C1 segment of cervical spinal cord (tissue), 14 donors: ENCODE measurements at regions not wholly inside any gene's neighbourhood (a gene's known extent, or its start where the extent isn't known, plus 50 kb on each side); places are given as distances from the start of the nearest gene placed in this dataset.
"Not testable (repeated sequence)": the region's sequence is repeated elsewhere in the genome, so short reads cannot be mapped to it uniquely, and the experiment has no call there.

Experiments
- DNase-seq, 14 donors: peaks; one replicate each; lab custom pipeline; 2025; lab: John Stamatoyannopoulos, UW

DNA sequence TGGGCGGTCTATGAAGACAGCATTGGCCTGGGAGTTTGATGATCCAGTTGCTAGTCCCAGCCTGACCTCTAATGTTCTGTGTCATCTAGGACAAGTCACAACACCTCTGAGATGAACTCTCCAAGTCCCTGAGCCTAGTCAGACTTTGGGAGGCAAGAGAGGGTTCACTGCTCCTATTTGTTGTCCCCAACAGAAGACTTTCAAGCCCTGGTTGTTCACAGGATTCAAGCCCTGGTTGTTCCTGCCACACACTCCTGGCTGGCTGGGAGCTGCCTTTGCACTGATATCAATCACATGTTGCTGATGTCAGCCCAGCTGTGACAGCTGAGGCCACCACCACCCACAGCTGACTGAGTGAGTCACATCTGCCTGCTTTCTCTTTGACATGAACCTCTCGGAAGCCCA lies 253.2 kb upstream of the RASGEF1B start:
- peak in 8 of 14 donors; percentile 7 to 70 (median 44) for DNase-seq

DNA sequence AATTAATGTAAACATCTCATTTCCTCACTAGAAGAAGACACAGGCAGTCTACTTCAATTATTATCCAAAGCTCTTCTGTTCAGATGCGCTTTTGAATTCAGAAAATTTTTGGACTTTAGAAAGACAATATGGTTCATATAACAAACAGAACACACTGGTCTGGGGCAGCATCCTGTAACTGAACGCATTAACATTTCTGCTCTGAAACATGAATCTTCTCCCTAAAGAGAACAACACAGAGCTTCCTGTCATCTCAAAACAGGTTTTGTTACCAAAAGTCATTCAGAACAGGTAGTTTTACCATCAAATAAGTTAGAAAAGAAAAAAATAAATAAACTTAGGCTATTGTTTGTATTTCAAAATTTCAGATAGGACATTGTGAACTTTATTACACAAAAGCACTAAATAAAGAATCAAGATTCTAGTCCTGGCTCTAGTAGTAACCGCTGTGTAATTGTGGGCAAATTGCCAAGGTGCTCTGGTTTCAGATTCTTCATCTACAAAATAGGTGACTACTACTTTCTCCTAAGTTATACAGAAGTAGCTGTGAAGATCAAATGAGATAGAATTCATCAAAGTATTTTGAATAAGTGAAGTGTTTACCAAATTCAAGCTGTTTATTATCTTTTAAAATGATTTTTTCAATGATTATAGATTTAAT lies 252.3 kb upstream of the RASGEF1B start:
- DNase-seq, result no peak

DNA sequence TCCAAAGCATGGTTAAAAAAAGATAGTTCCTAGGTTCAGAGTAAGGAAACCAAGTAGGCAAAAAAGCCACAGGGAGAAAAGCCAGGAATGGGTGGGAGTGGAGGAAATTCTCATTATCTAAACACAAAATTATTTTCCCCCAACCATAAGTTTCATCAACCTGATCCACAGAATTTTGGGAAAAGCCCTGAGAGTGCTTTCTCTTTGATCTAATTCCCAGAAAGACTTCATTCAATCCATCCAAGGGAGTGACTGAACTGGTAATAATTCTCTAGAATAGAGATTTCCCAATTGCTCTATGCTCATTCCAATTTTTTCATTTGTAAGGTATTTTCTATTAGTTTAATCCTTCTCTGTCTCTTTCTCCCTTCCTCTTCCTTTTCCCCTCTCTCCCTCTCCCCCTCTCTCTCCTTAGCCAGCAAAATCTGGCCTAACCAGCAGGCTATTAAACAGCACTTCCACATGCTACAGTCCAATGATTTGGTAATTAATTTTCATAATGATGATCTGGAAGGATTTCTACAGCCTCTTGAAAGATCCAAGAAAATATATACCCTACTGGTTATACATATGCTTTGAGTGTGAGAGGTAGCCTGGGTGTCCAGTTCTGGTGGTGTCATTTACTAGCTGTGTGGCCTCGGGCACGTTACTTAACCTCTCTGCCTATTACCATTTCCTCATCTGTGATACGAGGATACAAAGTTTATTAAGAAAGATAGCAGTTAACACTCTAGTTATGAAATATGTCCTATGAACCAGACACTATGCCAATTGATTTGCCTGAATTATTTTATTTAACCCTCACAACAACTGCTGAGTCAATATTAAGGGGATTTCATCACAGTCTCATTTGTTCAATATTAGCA lies 251.5 kb upstream of the RASGEF1B start:
- DNase-seq, result peak in 1 of 14 donors; percentile 85

DNA sequence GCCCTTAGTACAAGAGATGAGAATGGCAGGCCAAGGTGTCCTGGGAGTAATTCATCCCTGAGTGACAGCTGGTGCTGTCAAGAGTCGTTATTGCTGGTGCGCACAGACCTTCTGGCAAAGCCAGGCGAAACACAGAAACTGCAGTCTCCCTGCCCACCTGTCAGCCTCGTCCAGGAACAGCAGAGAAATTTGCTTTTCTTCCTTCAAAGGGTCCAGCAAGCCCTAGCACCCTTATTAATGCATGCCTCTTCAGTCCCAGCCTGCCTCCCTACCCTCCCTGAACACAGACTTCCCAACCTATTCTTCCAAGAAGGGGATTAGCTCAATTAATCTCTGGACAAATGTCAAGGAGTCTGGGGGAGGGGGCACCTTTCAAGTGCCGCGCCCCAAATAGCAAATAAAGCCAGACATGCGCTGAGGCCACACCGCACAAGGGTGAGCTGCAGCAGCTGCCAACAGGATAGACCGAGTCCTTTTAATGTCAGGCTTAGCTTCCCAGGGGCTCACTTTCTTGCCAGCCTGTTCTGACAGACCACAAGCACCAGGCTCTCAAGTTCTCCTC lies 250.7 kb upstream of the RASGEF1B start:
- peak in 4 of 14 donors; percentile 6 to 97 (median 40) for DNase-seq

DNA sequence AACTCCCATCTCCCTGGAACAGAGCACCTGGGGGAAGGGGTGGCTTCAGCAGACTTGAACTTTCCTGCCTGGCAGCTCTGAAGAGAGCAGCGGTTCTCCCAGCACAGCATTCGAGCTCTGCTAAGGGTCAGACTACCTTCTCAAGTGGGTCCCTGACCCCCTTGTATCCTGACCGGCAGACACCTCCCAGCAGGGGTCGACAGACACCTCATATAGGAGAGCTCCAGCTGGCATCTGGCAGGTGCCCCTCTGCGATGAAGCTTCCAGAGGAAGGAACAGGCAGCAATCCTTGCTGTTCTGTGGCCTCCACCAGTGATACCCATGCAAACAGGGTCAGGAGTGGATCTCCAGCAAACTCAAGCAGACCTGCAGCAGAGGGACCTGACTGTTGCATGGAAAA lies 244.1 kb upstream of the RASGEF1B start:
- DNase-seq, result no peak

DNA sequence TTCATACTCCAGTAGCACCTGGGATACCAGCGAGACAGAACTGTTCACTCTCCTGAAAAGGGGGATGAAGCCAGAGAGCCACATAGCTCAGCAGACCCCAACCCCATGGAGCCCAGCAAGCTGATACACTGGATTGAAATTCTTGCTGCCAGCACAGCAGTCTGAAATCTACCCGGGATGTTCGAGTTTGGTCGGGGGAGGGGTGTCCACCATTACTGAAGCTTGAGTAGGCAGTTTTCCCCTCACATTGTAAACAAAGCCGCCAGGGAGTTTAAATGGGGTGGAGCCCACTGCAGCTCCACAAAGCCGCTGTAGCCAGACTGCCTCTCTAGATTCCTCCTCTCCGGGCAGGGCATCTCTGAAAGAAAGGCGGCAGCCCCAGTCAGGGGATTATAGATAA lies 243.7 kb upstream of the RASGEF1B start:
- not testable (repeated sequence) for DNase-seq

DNA sequence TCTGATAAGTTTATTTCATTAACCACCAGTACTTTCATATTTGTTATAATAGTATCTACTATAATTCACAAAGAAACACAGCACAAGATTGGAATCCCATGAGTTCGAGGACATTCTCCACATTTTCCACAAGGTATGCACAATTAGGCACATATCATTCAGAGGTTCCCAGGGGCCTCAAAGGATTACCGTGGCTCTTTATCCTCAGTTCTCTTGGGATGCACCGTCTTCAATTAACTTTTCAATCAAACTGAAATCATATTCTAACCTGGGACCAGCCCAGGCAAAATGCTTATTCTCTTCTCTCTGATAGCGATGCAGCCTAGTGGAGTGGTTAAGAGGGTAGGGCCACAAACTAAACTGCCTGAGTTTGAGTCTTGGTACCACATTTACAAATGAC lies 242.6 kb upstream of the RASGEF1B start:
- DNase-seq, result no peak

DNA sequence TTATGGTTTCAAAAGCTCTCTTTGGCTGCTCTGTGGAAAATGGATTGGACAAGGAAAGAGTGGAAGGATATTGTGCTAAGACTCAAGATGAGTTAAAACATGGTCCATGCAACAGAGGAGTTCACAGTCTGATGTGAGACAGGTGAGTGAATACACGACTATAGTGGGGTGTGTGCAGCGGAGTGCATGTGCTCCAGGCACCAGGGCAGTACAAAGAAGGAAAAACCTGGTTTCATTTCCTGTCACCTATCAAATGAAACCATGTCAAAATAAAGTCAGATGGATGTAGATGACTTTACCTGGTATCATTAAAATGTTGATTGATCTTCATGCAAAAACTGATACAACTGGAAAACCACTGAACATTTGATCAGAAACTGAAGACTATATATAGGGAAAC lies 241.0 kb upstream of the RASGEF1B start:
- DNase-seq, result no peak

DNA sequence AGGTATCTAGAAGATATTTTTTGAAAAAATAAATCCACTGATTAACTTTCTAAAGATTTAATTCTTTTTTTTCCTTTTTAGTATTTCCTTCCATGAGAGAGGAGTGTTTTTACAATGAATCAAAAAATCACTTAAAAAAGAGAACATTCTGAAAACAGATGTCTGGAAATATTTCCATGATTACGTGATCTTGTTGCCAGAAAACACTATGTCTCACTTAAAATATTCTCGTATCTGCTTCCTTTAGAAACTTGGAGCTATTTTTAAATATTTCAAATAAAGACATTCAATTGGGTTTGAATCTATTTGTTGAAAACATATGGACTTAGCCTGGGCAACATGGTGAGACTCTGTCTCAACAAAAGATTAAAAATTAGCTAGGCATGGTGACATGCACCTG lies 232.8 kb upstream of the RASGEF1B start:
- no peak for DNase-seq

DNA sequence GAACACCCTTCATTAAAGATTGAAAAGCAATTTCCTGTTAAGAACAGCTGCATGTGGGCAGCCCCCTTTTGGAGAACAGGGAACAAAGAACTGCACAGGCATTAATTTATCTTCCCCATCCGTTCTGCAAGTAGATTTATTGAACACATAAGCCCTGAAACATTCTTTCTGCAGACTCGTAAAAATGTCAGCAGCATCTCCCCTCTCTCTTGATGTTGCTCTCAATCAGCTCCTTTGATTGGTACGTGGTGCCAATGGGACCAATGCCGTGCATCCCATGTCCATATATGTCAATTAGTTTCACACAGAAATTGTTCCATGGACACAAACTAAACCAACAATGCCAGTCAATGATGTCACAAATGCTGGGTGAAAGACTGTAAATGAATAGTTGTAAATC lies 228.5 kb upstream of the RASGEF1B start:
- no peak for DNase-seq

DNA sequence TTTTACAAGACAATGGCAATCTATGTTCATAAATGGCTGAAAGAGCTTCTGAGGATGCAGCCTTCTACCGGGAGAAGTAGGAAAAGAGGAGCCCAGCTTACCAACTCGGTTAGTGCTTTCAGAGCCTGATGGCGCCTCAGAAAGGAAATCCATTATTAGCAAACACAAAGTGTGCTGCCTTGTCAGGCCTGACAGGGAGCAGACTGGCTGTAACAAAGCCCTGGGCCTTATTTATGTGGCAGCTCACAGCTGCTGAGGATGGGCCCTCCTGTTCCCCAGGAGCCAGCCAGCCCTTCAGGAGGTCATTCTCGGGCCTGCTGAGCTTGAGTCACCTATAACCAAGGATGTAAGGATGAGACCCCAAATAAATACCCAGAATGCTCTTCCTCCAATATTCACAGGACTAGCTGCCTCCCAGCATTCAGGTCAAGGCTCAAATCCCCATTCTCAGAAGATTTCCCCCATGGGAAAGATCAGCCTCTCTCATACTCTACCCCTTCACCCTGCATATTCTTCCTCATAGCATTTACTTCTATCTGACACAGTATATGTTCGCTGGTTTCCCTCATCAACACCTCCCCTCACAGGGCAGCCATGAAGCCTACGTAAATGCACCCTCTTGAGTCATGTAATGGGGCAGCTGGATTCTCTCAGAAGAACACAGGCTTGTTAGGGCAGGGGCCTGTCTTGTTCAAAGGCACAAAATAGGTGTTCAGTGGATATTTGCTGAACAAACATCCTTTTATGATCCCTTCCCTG lies 227.0 kb upstream of the RASGEF1B start:
- DNase-seq, result no peak

DNA sequence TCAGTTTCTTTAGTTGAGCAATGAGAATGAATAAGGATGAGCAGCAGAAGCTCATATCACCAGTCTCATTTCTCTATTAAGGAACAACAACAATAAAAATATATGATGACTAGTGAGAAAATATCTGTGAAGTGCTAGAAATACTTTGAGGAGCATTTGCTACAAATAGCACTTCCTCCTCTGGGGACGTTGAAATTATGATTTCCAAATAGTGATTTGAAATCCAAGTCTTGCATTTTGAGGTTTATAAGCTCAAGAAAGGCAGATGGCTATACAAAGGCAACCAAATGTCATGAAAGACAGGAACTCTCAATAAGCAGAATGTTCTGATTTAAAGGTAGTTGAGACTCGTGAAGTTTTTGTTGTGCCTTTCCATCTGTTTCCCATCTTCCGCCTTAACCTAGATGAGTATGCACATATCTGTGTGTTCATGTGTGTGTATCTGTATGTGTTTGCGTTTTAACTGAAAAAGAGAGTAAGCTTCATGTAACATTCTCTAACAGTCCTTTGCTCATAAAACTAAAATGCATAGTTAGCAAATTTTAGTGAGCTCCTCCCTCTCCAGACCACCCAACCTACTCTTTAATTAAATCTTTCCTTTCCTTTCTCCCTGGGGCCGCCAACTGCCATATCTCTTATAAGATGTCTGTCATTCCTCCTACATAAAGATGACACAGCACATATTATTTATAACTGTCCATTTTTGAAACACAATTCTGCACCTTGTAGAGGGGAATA lies 222.6 kb upstream of the RASGEF1B start:
- no peak for DNase-seq

DNA sequence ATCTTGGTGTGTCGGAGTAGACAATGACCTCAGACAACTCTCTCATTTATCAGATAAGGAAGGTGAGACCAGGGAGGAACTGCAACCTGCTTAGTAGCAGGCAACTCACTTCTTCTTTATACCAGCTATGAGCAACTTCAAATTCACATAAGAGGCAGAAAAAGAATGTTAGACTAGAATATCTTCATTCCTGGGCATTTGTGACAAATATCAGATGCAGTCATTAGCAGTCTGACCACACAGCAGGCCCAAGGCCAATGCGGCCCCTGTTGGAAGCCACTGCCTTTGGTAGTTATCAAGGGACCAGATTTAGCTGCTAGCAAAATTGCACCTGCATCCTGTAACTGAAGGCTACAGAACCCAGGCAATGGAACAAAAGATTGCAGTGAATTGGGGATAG lies 219.2 kb upstream of the RASGEF1B start:
- DNase-seq, result no peak

DNA sequence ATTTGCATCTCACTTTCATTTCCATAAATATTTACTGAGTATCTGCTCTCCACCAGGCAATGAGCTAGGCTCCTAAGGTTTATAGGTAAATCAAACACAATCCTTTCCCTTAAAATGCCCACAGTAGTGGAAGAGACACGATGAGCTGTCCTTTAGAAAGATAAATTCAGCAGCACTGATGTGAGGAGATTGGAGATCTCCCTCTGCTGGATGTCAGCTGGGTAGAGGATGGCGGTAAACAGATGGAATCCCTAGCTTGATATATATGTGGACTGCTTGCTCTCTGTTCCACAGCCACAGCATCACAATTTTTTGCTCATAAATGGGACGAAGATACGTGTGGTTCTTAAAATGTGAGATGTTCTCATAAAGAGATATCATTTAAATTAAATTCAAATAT lies 216.4 kb upstream of the RASGEF1B start:
- no peak for DNase-seq

DNA sequence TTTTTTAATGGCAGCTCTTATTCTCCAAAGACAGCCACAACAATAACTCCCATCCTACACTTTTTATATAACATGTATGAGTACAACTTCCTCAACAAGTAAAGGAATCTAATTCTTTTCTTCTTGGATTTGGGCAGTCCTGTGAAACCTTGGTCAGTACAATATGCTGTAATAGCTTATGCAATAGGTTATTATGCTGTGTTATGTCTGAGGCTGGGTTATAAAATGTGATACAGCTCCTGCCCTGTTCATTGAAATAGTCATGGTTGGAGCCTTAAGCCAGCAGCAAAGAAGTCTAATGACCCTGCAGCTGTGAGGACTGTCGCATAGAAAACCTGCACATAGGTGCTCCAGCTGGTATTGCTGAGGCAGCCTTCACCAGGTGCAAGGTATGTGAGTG lies 215.8 kb upstream of the RASGEF1B start:
- no peak for DNase-seq

DNA sequence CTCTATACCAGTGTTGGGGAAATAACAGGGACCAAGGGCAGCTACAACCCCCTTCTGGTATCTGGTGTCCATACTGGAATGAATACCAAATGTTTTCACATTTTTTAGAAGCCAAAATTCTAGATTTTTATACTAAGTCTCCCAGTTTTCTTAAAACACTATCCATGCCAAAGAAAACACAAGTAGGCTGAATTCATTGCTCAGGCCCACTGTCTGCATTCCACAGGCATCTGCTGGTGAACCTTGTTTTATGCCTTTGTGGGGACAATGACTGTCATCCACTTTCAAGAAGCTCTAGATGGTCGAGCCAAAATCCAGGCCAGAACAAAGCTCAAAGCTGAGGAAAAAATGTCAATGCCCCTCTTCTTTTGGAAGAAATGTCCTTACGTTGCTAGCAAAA lies 213.4 kb upstream of the RASGEF1B start:
- DNase-seq, result no peak

DNA sequence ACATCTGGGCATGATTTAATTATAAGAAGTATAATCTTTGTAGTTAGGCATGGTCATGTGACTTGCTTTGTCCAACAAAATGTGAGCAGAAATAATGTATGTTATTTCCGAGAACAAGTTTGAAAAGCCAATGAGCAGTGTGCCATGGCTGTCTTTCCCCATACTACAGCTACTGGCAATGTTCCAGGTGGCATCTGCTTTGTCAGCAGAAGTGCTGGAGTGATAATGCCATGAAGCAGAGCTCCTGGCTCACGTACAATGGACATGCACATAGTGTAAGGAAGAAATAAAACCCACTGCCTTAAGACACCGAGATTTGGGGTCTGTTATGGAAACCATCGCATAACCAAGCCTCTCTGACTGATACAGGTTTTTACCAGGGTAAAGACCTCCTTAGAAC lies 212.6 kb upstream of the RASGEF1B start:
- DNase-seq, result peak in 1 of 14 donors; percentile 13

DNA sequence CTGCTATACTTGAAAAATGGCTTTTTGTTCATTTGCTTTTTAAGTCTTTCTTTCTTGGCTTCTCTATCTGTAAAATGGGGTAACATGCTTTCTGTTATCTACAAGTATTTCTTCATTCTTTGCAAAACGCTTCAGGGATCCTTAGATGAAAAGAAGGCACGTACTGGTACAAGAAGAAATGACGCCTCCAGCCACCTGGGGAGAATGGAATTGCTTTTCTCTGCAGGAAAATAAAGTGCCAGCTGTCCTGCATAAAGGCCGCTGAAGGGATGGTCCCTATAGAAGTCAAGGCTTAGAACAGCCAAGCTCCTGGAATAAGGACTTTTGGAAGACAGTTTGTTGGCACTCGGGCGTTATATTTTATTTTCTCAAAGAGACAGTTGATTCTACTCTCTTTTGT lies 210.8 kb upstream of the RASGEF1B start:
- peak in 1 of 14 donors; percentile 21 for DNase-seq

DNA sequence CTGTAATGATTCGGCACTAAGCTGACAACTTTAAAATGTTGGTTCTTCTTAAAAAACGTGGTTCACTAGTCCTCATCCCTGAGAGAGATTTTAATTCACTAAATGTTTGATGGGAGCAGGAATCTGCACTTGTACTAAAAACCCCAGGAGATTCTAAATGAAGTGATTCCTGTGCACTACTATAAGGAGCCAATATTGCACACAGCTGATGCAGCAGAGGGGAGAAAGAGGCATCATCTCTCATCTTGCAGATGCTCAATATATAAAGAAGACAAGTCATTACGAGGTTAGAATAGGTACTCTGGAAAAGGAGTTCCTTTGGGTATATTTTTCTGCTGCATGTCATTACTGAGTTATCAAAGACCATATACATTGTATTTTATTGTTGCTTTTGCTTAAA lies 207.6 kb upstream of the RASGEF1B start:
- DNase-seq, result no peak

DNA sequence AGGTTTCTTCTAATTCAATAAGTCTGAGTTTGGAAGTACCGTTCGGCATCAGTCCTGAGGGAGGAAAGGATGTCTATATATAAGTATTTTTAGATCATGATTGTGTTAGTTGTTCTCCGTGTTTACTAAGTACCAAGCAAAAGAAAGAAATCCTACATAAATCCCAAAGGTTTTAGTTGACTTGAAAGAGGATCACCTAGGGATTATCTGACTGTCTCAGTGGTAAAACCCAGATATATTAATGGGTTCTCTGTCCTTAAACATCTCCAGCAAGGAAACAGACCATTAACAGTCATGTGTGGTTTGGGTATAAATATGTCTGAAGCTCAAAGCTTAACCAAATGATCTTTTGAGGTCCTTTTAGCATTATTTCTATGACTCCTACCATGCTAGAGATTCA lies 207.1 kb upstream of the RASGEF1B start:
- no peak for DNase-seq

DNA sequence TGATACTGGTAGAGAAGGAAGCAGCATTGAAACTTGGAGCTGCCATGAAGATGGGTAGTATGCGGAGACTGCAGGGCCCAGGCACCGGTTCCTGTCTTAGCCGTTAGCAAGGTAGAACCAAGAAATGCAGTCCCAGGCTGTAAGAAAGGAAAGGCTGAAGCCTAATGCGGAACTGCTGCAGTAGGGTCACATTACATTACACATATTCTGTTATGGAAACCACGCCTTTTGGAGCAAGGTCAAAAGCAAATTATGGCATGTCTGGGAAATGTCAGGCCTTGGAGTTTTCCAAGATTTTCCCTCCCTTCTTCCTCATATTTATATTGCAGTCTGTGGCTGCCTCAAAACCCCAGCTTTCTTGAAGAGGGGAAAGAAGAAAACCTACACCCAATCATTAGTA lies 204.8 kb upstream of the RASGEF1B start:
- DNase-seq, result no peak
